ENCODE measurements at regions not wholly inside any gene's neighbourhood (a gene's known extent, or its start where the extent isn't known, plus 50 kb on each side); places are given as distances from the start of the nearest gene placed in this dataset.

GRCh38 chr9:106207298-106207697, 513.0 kb downstream of the TMEM38B start:
- no peaks in the 10 kb centered on the region for H3K27me3 ChIP-seq (replicated peaks; ENCODE audit: control insufficient read depth, insufficient read depth, low read length)
- H3K9me3 ChIP-seq, result peaks cover 8% of the 10 kb centered on the region
- no peaks in the 10 kb centered on the region for H3K4me1 ChIP-seq
- H3K4me1 Mint-ChIP-seq (ENCODE audit: low read depth, unreplicated experiment), result no peaks in the 10 kb centered on the region
- ChIA-PET CTCF (no interaction called here), POLR2A (no interaction called here)
- H3K27me3 Mint-ChIP-seq (ENCODE audit: insufficient read depth, unreplicated experiment), result no peaks in the 10 kb centered on the region
- H3K4me3 ChIP-seq (ENCODE audit: low read depth, low read length), result no peak overlapping the region
- peaks cover 16% of the 10 kb centered on the region for H3K9me3 Mint-ChIP-seq (ENCODE audit: unreplicated experiment)
- no peak overlapping the region for H3K27ac Mint-ChIP-seq (ENCODE audit: unreplicated experiment)
- H3K4me3 Mint-ChIP-seq (ENCODE audit: unreplicated experiment), result no peak overlapping the region
- no peak for TF ChIP-seq CTCF (IDR thresholded peaks at IDR 0.05; ENCODE audit: insufficient read depth in 1 of 2, low read depth in 1 of 2, low read length in 1 of 2, severe bottlenecking in 1 of 2, unreplicated experiment in 1 of 2)
- intact Hi-C loops (cut with micrococcal nuclease; ENCODE audit: unreplicated experiment), result no loop called here
- DNase-seq, result no peak
- no peaks in the 10 kb centered on the region for H3K36me3 Mint-ChIP-seq (ENCODE audit: insufficient read depth, unreplicated experiment)
- H3K36me3 ChIP-seq (ENCODE audit: control insufficient read depth, insufficient read depth, low read length), result no peaks in the 10 kb centered on the region
- BruUV-seq (replicated peaks), result no TSS peak

- Mint-ChIP-seq H3K27me3 (ENCODE audit: insufficient read depth, unreplicated experiment) (no peaks in the 10 kb centered on the region), H3K36me3 (ENCODE audit: insufficient read depth, unreplicated experiment) (no peaks in the 10 kb centered on the region), H3K27ac (ENCODE audit: unreplicated experiment) (no peak overlapping the region), H3K4me3 (ENCODE audit: unreplicated experiment) (no peak overlapping the region), H3K9me3 (ENCODE audit: unreplicated experiment) (no peaks in the 10 kb centered on the region), H3K4me1 (ENCODE audit: low read depth, unreplicated experiment) (no peaks in the 10 kb centered on the region)
- Histone ChIP-seq H3K4me3 (ENCODE audit: low read depth, low read length) (no peak overlapping the region), H3K27me3 (replicated peaks; ENCODE audit: control insufficient read depth, insufficient read depth, low read length) (no peaks in the 10 kb centered on the region), H3K36me3 (ENCODE audit: control insufficient read depth, insufficient read depth, low read length) (no peaks in the 10 kb centered on the region), H3K4me1 (no peaks in the 10 kb centered on the region), H3K9me3 (no peaks in the 10 kb centered on the region)
- DNase-seq, result no peak
- TF ChIP-seq CTCF (IDR thresholded peaks at IDR 0.05; ENCODE audit: insufficient read depth in 1 of 2, low read depth in 1 of 2, low read length in 1 of 2, severe bottlenecking in 1 of 2, unreplicated experiment in 1 of 2), result no peak
- no TSS peak for BruUV-seq (replicated peaks)
- POLR2A ChIA-PET, result no interaction called here
- CTCF ChIA-PET, result no interaction called here
- intact Hi-C loops (cut with micrococcal nuclease; ENCODE audit: unreplicated experiment), result no loop called here
Measured at GRCh38 chr9:106218427-106218826, 524.1 kb downstream of the TMEM38B start.

DNA sequence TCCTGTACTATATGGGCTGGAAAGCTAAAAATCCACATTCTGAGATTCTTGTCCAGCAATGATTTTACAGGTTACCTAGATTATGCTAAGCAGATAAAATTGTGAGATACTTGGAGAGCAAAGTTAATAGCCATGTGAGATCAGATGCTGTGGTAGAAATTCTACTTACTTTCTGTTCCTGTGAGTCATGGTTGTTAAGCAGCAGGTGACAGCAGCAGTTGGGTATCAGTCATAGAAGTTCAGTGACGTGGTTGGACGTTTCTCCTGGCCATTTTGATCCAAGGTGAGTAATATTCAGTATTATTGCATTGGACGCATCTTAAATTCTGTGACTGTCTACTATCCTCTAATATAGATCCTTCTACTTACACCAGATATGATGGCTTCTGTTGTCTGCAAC, 524.5 kb downstream of the TMEM38B start:
- no peak overlapping the region for H3K4me3 Mint-ChIP-seq (ENCODE audit: unreplicated experiment)
- Histone ChIP-seq H3K36me3 (ENCODE audit: control insufficient read depth, insufficient read depth, low read length) (no peaks in the 10 kb centered on the region), H3K4me1 (no peaks in the 10 kb centered on the region), H3K9me3 (no peaks in the 10 kb centered on the region), H3K27me3 (replicated peaks; ENCODE audit: control insufficient read depth, insufficient read depth, low read length) (no peaks in the 10 kb centered on the region), H3K4me3 (ENCODE audit: low read depth, low read length) (no peak overlapping the region)
- no TSS peak for BruUV-seq (replicated peaks)
- no peak overlapping the region for H3K27ac Mint-ChIP-seq (ENCODE audit: unreplicated experiment)
- intact Hi-C loops (cut with micrococcal nuclease; ENCODE audit: unreplicated experiment), result no loop called here
- ChIA-PET CTCF (no interaction called here), POLR2A (no interaction called here)
- no peak for DNase-seq
- no peak for TF ChIP-seq CTCF (IDR thresholded peaks at IDR 0.05; ENCODE audit: insufficient read depth in 1 of 2, low read depth in 1 of 2, low read length in 1 of 2, severe bottlenecking in 1 of 2, unreplicated experiment in 1 of 2)
- no peaks in the 10 kb centered on the region for H3K27me3 Mint-ChIP-seq (ENCODE audit: insufficient read depth, unreplicated experiment)
- no peaks in the 10 kb centered on the region for H3K4me1 Mint-ChIP-seq (ENCODE audit: low read depth, unreplicated experiment)
- H3K9me3 Mint-ChIP-seq (ENCODE audit: unreplicated experiment), result no peaks in the 10 kb centered on the region
- H3K36me3 Mint-ChIP-seq (ENCODE audit: insufficient read depth, unreplicated experiment), result no peaks in the 10 kb centered on the region
